GM12865 (cell line): ENCODE measurements at regions not wholly inside any gene's neighbourhood (a gene's known extent, or its start where the extent isn't known, plus 50 kb on each side); places are given as distances from the start of the nearest gene placed in this dataset.

Source experiments
- DNase-seq: peaks from one replicate; pipeline ENCODE4 v3.0.0; 2010; ENCODE audit warnings: low read depth
- H3K4me3 ChIP-seq: 2 replicates; pipeline ENCODE4 v1.5.1; 2011; ENCODE audit warnings: mild to moderate bottlenecking, low read depth, low read length, control low read depth
- CTCF ChIP-seq: IDR thresholded peaks from 2 replicates; pipeline ENCODE4 v1.5.1; 2011; ENCODE audit warnings: low read length, control low read depth, low read depth, inconsistent platforms; ENCODE audit not compliant: insufficient read depth; ENCODE audit errors: missing control alignments

- no peak for TF ChIP-seq CTCF
- no peak for DNase-seq
- H3K4me3 ChIP-seq, result no peak overlapping the region
These were observed 875.8 kb upstream of the COX7C start for GRCh38 chr5:85741972-85742371.

DNA sequence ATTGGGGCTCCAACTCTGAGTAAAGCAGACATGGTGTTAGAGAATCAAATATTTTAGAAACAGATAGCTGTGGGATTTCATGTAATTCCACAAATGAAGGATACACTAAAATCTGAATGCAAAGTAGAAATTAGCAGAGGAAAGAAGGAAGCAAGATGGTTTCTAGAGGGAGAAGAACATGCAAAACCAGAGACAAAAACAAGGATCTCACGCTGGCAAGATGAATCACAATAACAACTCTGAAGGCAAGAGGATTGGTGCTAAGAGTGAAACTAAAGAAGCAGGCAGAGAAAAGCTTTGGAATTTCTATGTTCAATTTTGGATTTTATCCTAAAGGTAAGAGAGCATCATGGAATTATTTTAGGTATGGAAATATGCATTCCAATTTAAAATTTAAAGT is 857.2 kb upstream of the COX7C start:
- no peak for TF ChIP-seq CTCF
- H3K4me3 ChIP-seq, result no peak overlapping the region
- DNase-seq, result no peak

DNA sequence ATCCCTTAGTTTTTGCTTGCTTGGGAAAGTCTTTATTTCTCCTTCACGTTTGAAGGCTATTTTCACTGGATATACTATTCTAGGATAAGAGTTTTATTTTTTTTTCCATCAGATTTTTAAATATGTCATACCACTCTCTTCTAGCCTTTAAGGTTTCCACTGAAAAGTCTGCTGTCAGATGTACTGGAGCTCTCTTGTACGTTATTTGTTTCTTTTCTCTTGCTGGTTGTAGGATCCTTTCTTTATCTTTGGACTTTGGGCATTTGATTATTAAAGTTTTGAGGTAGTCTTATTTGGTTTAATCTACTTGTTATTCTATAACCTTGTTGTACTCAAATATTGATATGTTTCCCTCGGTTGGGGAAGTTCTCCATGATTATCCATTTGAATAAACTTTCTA is 848.4 kb upstream of the COX7C start:
- DNase-seq, result no peak
- no peak overlapping the region for H3K4me3 ChIP-seq
- no peak for TF ChIP-seq CTCF

DNA sequence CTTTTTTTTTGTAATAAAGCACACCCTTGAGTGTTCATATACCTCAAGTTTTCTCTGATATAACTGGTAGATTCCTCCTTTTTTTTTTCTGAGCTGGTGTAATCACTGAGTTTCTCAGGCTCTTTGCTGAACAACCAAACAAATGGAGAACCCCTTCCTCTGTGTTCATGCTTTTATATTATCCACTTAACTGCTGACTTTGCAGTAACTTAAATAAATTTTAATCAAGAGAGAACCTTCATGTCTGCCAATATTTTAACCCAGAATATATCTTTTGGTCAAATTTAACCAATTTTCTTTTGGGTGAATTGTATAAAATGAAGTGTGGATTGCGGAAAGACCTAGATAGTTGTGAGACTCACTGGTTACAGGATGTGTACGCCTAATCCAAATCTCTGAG is 833.0 kb upstream of the COX7C start:
- no peak for DNase-seq
- TF ChIP-seq CTCF, result no peak
- H3K4me3 ChIP-seq, result no peak overlapping the region

DNA sequence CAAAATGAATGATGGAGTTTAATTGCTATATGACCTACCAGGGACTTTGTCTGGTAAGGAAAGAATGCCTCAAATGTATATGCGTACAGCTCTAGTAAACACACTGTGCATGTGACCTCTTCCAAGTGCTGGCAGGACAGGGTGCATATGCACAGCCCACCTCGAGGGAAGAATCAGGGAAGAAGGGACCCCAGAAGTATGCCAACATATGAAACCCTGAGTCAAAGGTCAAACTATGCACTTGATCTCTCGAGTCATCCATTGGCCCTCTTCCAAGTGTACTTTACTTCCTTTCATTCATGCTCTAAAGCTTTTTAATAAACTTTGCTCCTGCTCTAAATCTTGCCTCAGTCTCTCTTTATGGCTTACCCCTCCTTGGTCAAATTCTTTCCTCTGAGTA is 804.6 kb upstream of the COX7C start:
- DNase-seq, result no peak
- no peak for TF ChIP-seq CTCF
- H3K4me3 ChIP-seq, result no peak overlapping the region

- no peak overlapping the region for H3K4me3 ChIP-seq
- no peak for TF ChIP-seq CTCF
- no peak for DNase-seq
These were observed 803.1 kb upstream of the COX7C start for GRCh38 chr5:85814596-85814995.
